Fibroblast of pulmonary artery (primary cell): ENCODE measurements at regions not wholly inside any gene's neighbourhood (a gene's known extent, or its start where the extent isn't known, plus 50 kb on each side); places are given as distances from the start of the nearest gene placed in this dataset.
A peak's percentile ranks its signal among the peaks of the same experiment; 100 is the strongest.

ENCODE experiments used
- DNase-seq: peaks from one replicate; pipeline ENCODE4 v3.0.0-alpha.2; 2010; ENCODE audit warnings: low read depth
- H3K4me3 ChIP-seq: replicated peaks from 2 replicates; pipeline ENCODE4 v1.5.1; 2011; ENCODE audit warnings: low read depth, mild to moderate bottlenecking, control low read depth, low read length, moderate library complexity
- CTCF ChIP-seq: IDR thresholded peaks from 2 replicates; pipeline ENCODE4 v1.5.1; 2011; ENCODE audit warnings: mild to moderate bottlenecking, control low read depth, low read length, inconsistent platforms; ENCODE audit errors: missing control alignments

GRCh38 chr15:95957861-95958260, 372.6 kb upstream of the NR2F2 start:
- DNase-seq: no peak
- no peak for TF ChIP-seq CTCF
- no peak overlapping the region for H3K4me3 ChIP-seq

DNA sequence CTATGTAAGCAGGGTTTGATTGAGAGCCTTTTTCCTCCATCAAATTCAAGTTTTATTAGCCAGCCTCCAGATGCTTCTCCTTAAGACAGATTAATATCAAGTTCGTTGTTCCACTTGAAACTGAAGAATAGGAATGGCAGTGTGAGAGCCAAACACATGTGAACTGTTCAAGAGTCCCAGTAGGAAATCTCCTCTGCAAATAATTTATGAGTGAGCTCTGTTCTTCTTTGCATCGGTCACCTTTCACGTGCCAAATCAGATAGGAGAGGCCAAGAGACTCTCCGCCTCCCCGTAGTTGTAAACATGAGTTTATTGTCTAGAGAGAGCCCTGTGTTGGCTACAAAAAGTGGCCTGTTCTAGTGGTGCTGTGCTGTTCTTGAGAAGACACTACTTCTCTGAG, 372.1 kb upstream of the NR2F2 start:
- no peak for DNase-seq
- H3K4me3 ChIP-seq: no peak overlapping the region
- TF ChIP-seq CTCF: no peak

- no peak for DNase-seq
- H3K4me3 ChIP-seq: no peak overlapping the region
- TF ChIP-seq CTCF: no peak
Measured at GRCh38 chr15:95968856-95969255, 361.6 kb upstream of the NR2F2 start.

- no peak for DNase-seq
Measured at GRCh38 chr15:95970326-95970725, 360.2 kb upstream of the NR2F2 start.

DNA sequence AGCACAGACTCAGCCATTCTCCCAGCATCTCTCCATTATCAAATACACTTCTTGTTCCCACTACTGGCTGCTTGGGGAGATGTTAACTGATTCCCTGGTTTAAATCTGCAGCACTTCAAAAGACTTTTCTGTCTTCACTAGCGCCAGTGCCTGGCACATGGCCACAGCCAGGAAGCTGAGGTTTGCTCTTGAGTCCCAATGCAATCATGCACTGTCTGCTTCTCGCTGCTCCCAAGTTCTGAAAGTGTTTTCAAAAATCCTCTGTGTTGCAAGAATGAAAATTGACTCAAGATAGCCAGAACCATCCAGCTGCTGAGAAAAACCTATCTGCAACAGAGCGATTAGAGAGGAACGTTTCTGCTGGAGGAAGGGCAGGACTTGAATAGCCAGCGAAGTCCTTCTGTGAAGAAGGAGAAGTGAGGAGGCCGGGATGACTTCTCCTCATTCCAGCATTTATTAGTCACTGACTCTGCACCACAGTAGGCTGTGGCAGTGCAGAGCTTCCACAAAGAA, 358.4 kb upstream of the NR2F2 start:
- no peak for TF ChIP-seq CTCF
- H3K4me3 ChIP-seq: peak overlapping the region; percentile 8
- DNase-seq: peak; percentile 87

More at GRCh38 chr15:95970326-95970725, 360.2 kb upstream of the NR2F2 start:
- H3K4me3 ChIP-seq: no peak overlapping the region
- no peak for TF ChIP-seq CTCF

GRCh38 chr15:95972812-95973211, 357.7 kb upstream of the NR2F2 start:
- no peak for DNase-seq
- H3K4me3 ChIP-seq: no peak overlapping the region
- TF ChIP-seq CTCF: no peak

DNA sequence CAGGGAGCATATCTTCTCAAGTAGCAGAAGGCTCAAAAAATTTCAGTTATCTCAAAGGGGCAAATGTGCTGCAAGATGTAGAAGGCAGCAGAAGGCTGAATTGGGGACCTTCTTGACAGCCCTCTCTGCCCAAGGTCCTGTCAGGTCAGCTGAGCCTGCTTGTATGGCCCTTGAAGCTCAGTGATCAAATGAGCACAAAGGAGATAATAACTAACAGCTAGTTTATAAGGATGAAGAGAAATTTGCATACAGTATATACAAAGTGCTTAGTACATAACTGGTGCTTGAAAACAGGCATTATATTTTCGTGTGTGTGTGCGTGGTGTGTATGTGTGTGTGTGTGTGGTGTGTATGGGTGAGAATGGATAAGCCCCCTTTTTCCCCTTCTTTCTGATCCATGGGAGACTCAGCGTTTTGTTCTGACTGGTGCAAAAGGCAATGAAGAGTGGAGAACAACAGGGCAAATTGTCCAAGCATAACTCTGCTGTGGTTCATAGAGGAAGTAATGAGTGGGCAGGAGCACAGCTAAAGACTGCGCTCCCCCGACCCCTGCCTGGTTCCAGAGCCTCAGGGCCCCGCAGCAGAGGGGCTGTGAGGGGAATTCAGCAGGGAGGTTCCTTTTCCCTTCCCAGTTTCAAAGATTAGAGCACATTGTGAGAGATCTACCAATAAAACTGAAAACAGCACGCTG, 356.8 kb upstream of the NR2F2 start:
- H3K4me3 ChIP-seq: no peak overlapping the region
- no peak for DNase-seq
- TF ChIP-seq CTCF: no peak
